ENCODE measurements at regions not wholly inside any gene's neighbourhood (a gene's known extent, or its start where the extent isn't known, plus 50 kb on each side); places are given as distances from the start of the nearest gene placed in this dataset.

DNA sequence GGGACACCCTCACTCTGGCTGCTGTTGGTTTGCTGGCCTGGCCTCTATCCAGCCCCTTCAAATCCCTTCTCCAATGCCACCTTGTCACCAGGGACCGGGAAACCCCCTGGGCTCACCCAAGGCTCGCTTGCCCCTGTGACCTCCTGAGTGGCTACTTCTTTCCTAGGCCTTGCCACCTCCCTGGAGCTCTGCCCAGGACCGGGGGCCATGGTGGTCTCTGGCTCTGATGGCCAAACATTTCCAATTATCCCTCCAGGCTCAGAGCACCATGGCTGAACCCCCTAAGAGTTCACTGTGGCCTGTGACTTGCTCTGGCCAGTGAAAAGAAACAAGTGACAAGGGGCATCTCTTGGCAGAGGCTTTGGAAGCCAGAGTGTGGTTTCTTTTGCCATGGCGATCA is 237.6 kb downstream of the TFCP2L1 start:
- Histone ChIP-seq H2AFZ (ENCODE audit: insufficient read depth, low read depth, low read length, poor library complexity, severe bottlenecking) (no peak overlapping the region), H3K4me1 (ENCODE audit: control insufficient read depth in 2 of 2, insufficient read depth in 2 of 2, low read length in 2 of 2) (no peaks in the 10 kb centered on the region), H3K79me2 (ENCODE audit: control insufficient read depth, insufficient read depth, low read length) (no peaks in the 10 kb centered on the region), H3K9ac (ENCODE audit: low read length) (no peak overlapping the region), H3K4me3 (ENCODE audit: control extremely low read depth in 1 of 5, extremely low read depth in 1 of 5, insufficient read depth in 1 of 5, low read depth in 2 of 5, low read length in 4 of 5) (no peak overlapping the region), H3K27me3 (replicated peaks in 1 of 4; ENCODE audit: control extremely low read depth in 1 of 4, control insufficient read depth in 3 of 4, insufficient read depth in 4 of 4, low read length in 3 of 4) (no peaks in the 10 kb centered on the region), H3K9me3 (ENCODE audit: control extremely low read depth in 1 of 3, control insufficient read depth in 2 of 3, insufficient read depth in 1 of 3, low read length in 2 of 3) (peaks cover 0 to 26% (median 0%) of the 10 kb centered on the region in 3 donors), H3K27ac (ENCODE audit: low read length in 2 of 2) (no peak overlapping the region), H3K4me2 (replicated peaks; ENCODE audit: low read depth, low read length, poor library complexity, severe bottlenecking) (no peak overlapping the region), H4K20me1 (ENCODE audit: control insufficient read depth, insufficient read depth, low read length, poor library complexity, severe bottlenecking) (no peaks in the 10 kb centered on the region), H3K36me3 (replicated peaks in 1 of 2; ENCODE audit: control extremely low read depth in 1 of 2, control insufficient read depth in 1 of 2, extremely low read depth in 1 of 2, insufficient read depth in 2 of 2, low read length in 1 of 2) (no peaks in the 10 kb centered on the region)
- no peak for TF ChIP-seq EZH2 (IDR thresholded peaks at IDR 0.05; ENCODE audit: borderline replicate concordance, insufficient read depth, low read depth, low read length, poor library complexity, severe bottlenecking)
- TF ChIP-seq, protein P1, sequence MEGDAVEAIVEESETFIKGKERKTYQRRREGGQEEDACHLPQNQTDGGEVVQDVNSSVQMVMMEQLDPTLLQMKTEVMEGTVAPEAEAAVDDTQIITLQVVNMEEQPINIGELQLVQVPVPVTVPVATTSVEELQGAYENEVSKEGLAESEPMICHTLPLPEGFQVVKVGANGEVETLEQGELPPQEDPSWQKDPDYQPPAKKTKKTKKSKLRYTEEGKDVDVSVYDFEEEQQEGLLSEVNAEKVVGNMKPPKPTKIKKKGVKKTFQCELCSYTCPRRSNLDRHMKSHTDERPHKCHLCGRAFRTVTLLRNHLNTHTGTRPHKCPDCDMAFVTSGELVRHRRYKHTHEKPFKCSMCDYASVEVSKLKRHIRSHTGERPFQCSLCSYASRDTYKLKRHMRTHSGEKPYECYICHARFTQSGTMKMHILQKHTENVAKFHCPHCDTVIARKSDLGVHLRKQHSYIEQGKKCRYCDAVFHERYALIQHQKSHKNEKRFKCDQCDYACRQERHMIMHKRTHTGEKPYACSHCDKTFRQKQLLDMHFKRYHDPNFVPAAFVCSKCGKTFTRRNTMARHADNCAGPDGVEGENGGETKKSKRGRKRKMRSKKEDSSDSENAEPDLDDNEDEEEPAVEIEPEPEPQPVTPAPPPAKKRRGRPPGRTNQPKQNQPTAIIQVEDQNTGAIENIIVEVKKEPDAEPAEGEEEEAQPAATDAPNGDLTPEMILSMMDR (IDR thresholded peaks at IDR 0.05), result no peak
- Mint-ChIP-seq H3K4me1 (no peaks in the 10 kb centered on the region), H3K27ac (no peak overlapping the region), H3K27me3 (peaks cover 6% of the 10 kb centered on the region), H3K4me3 (no peak overlapping the region), H3K9me3 (ENCODE audit: insufficient read depth) (no peaks in the 10 kb centered on the region)
- intact Hi-C loops (cut with micrococcal nuclease), result no loop called here
- CTCF ChIA-PET, result interaction anchor here (0.9 kb wide), 1 partner anchor 23 kb away, joined by 3 read pairs; no protein-coding TSS in a partner anchor
- DNase-seq (no peak), ATAC-seq (ENCODE audit: low read depth) (no peak)
- 74% methylated on average over 4 of the region's 4 CpGs for WGBS (ENCODE audit: insufficient coverage)
- POLR2A ChIA-PET, result no interaction called here

DNA sequence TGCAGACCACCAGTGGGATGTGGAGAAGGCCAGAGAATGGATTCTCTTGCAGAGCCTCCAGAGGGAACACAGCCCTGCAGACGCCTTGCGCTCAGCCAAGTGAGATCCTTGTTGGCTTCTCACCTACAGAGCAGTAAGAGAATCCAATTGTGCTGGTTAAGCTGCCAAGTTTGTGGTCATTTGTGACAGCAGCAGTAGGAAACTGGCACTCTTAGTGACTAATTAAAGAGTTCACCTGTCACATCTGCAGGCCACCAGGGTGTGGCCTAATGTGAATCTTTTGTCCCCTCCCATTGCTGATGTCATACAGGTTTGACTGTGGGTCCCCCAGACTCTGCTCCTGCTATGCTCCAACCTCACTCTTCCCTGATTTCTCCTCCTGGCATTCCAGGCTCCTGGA is 235.9 kb downstream of the TFCP2L1 start:
- no peaks in the 10 kb centered on the region for H3K9me3 Mint-ChIP-seq (ENCODE audit: insufficient read depth)

More for the DNA sequence above, 235.9 kb downstream of the TFCP2L1 start:
- H3K4me3 Mint-ChIP-seq, result no peak overlapping the region
- POLR2A ChIA-PET, result no interaction called here
- no peaks in the 10 kb centered on the region for H4K20me1 ChIP-seq (ENCODE audit: control insufficient read depth, insufficient read depth, low read length, poor library complexity, severe bottlenecking)
- no peak overlapping the region for H3K4me3 ChIP-seq (ENCODE audit: control extremely low read depth in 1 of 5, extremely low read depth in 1 of 5, insufficient read depth in 1 of 5, low read depth in 2 of 5, low read length in 4 of 5)
- no peak overlapping the region for H3K9ac ChIP-seq (ENCODE audit: low read length)
- no peaks in the 10 kb centered on the region for H3K4me1 Mint-ChIP-seq
- H3K27ac ChIP-seq (ENCODE audit: low read length in 2 of 2), result no peak overlapping the region
- no peaks in the 10 kb centered on the region for H3K27me3 ChIP-seq (replicated peaks in 1 of 4; ENCODE audit: control extremely low read depth in 1 of 4, control insufficient read depth in 3 of 4, insufficient read depth in 4 of 4, low read length in 3 of 4)
- CTCF ChIA-PET, result no interaction called here
- no peak overlapping the region for H2AFZ ChIP-seq (ENCODE audit: insufficient read depth, low read depth, low read length, poor library complexity, severe bottlenecking)
- peaks cover 0 to 14% (median 0%) of the 10 kb centered on the region in 3 donors for H3K9me3 ChIP-seq (ENCODE audit: control extremely low read depth in 1 of 3, control insufficient read depth in 2 of 3, insufficient read depth in 1 of 3, low read length in 2 of 3)
- intact Hi-C loops (cut with micrococcal nuclease), result no loop called here
- H3K4me2 ChIP-seq (replicated peaks; ENCODE audit: low read depth, low read length, poor library complexity, severe bottlenecking), result no peak overlapping the region
- TF ChIP-seq, protein P1 (IDR thresholded peaks at IDR 0.05), result no peak
- TF ChIP-seq EZH2 (IDR thresholded peaks at IDR 0.05; ENCODE audit: borderline replicate concordance, insufficient read depth, low read depth, low read length, poor library complexity, severe bottlenecking), result no peak
- H3K27ac Mint-ChIP-seq, result no peak overlapping the region
- peaks cover 6% of the 10 kb centered on the region for H3K27me3 Mint-ChIP-seq
- H3K79me2 ChIP-seq (ENCODE audit: control insufficient read depth, insufficient read depth, low read length), result no peaks in the 10 kb centered on the region
- H3K4me1 ChIP-seq (ENCODE audit: control insufficient read depth in 2 of 2, insufficient read depth in 2 of 2, low read length in 2 of 2), result no peaks in the 10 kb centered on the region
- WGBS (ENCODE audit: insufficient coverage), result 92% methylated on average over 2 of the region's 2 CpGs
- DNase-seq (no peak), ATAC-seq (ENCODE audit: low read depth) (no peak)
- no peaks in the 10 kb centered on the region for H3K36me3 ChIP-seq (replicated peaks in 1 of 2; ENCODE audit: control extremely low read depth in 1 of 2, control insufficient read depth in 1 of 2, extremely low read depth in 1 of 2, insufficient read depth in 2 of 2, low read length in 1 of 2)

Data from B cell (primary cell).